ENCODE measurements at regions not wholly inside any gene's neighbourhood (a gene's known extent, or its start where the extent isn't known, plus 50 kb on each side); places are given as distances from the start of the nearest gene placed in this dataset.

GRCh38 chr9:13896047-13896446, 417.9 kb downstream of the NFIB start:
- DNase-seq: no peak

GRCh38 chr9:13885258-13885657, 428.7 kb downstream of the NFIB start:
- DNase-seq: no peak

- no peak for DNase-seq
These were observed 434.0 kb downstream of the NFIB start for GRCh38 chr9:13879981-13880380.

DNA sequence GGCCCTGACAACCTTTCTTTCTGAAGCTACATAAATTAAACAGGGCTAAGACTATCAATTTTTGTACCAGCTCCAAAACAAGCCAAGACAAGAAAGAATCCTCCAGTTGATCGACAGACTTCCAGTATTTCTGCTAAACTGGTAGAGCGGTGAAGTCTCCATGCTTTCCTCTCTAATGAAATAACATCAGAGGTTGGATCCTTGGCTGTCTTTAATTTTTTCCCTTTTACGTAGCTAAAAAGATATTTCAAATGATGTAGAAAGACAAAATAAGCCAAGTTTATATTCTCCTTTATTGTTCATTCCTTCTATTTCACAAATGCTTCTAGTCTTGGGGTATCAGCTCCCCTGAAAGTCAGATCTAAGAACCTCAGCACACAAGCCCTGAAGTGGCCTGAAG, 434.9 kb downstream of the NFIB start:
- no peak for DNase-seq

GRCh38 chr9:13878241-13878711, 435.7 kb downstream of the NFIB start:
- DNase-seq: no peak

DNA sequence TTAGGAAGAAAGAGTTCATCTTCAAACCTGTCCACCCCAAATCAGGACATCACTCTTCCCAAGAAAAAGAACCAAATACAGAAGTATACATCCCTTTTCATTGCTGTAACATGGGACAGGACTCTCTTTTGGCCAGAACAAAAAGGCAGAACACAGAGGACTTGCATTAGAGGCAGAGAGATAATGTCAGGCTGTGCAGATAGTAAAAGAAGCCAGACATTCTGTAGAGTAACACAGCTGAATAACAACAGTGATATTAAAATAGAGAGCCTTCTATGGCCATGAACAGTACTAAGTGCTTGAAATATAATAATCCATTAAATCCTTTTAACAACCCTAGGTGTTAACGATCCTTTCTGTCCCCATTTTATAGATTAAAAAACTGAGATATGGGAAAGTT, 437.2 kb downstream of the NFIB start:
- DNase-seq: no peak

- DNase-seq: no peak
These were observed 440.7 kb downstream of the NFIB start for GRCh38 chr9:13873203-13873602.

DNA sequence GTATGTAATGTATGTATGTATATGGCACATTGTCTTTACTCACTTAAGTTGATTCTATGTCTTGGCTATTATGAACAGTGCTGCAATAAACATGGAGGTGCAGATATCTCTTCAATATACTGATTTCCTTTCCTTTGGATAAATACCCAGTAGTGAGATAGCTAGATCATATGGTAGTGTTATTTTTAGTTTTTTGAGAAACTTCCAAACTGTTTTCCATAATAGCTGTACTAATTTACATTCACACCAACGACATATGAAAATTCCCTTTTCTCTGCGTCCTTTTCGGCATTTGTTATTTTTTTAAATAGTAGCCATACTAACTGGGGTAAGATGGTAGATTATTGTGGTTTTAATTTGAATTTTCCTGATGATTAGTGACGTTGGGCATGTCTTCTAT, 445.6 kb downstream of the NFIB start:
- DNase-seq: no peak

- DNase-seq: no peak
These were observed 448.1 kb downstream of the NFIB start for GRCh38 chr9:13865869-13866268.

DNA sequence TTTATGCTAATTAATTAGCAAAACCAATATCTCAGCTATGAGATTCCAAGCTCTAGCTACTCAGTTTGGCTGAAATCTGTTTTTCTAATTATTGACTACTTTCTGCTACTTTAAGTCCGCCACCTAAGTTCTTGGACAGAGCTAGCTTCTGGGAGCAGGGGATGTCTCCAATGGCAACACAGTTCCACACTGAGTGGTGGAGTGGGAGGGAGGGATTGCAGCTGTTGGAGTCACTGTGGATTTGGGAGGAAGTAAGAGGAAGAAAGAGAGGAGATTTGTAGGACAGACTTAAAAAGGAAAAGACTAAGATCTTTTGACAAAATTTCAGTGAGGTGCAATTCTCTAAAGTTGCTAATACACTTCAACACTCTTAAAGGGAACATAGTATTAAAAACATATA, 450.8 kb downstream of the NFIB start:
- DNase-seq: no peak

DNA sequence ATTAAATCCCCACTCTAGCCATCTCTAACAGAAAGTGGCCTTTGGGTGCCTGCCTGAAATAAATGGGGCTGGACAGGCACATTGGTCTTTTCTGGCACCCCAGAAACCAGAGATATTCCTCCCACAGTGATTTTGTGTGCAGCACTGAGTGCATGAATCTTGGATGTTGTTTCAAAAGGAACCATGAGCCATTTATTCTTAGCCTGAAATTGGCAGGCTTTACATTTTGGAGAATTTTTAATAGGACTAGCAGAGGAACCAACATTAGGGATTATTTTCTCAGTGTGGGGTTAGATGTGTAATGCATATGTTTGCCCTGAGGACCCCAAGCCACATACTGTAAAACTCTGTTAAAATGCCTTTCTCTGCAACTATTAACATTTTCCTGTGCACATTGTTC, 451.3 kb downstream of the NFIB start:
- no peak for DNase-seq

DNA sequence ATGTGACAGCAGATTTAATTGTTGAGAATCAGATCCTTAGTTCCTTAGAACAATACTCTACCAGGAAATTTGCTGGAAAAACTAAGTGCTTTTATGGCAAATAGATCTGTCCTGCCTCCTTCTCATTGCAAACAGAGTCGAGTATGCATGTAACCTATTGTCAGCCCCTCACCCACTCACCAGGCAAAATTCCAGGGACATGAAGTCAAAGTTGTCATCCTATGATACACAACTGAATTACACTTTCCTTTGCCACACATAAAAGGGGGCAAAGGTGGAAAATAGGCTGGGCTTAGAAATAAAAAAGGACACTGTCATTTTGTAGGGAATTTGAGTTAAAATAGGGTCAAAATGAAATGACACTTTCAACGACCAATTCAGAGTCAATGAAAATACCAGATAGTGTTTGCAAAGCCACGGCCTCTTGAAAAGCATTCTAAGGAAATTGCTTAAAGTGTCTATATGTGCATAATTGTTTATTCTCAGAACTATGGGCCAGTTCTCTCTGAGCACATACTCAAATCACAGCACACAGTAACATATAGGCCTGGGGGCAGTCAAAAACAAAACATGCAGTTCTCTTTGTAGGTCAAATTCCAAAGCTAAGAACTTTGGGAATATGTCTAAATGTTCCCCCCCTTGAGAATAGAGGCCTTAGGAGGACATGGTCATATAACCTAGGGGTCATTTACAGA, 452.8 kb downstream of the NFIB start:
- DNase-seq: no peak

GRCh38 chr9:13860019-13860418, 453.9 kb downstream of the NFIB start:
- no peak for DNase-seq

- DNase-seq: no peak
These were observed 456.4 kb downstream of the NFIB start for GRCh38 chr9:13857521-13857920.

DNA sequence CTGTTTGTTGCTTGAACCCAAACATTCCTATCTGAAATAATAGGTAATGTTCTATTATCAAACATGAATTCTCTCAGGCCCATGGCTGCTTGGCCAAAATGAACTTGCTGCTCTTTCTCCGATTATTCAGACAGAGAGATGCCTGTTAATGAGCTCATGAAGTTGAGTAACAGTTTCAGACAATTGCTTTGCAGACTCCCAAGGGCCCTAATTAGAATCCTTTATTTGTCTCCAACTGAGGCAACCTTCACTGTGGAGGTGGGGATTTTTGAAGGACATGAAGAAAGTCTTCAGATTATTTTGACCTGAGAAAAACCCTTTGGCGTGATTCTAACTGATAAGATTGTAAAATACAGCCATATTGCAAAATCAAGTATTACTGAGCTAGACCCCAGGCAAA, 466.7 kb downstream of the NFIB start:
- DNase-seq: no peak

DNA sequence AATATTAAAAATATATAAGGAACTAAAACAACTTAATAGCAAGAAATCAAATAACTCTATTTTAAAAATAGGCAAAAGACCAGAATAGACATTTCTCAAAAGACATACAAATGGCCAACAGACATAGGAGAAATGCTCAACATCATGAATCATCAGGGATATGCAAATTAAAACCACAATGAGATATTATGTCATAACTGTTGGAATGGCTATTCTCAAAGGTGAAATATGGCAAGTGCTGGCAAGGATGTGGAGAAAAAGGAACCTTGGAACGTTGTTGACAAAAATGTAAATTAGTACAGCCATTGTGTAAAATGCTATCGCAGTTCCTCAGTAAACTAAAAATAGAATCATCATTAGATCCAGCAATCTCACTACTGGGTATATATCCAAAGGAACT, 468.5 kb downstream of the NFIB start:
- no peak for DNase-seq

DNA sequence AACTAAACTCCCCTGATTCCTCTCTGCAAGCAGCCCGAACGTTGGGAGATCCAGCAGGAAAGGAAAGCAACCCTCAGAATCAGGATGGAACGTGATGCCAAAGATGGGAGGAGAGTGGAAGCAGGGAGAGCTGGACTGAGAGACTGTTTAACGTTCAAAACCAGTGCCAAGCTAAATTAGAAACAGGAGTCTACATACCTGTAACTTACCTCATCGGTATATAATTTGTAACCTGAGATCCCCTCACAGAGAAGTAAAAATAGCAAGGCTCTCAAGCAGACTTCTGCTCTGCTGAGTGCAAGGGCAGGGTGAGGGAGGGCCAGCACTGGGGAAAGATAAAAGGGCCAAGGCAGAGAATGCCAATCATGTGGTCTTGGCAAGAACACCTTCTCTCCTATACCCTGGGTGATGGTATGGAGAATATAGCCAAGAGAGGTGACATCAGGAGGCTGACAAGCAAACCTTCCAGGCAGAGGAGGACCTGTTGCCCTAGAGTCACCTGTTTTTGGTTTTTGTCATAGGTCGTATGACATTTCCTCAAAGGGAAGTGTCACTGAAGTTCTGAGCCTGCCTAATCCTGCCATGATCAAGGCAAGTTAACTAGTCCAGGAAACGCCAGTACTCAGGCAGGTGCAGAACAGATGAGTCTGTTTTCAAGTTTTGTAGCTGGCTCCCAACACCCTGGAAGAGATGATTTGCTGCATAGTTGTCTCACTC, 472.0 kb downstream of the NFIB start:
- DNase-seq: peak; percentile 61

DNA sequence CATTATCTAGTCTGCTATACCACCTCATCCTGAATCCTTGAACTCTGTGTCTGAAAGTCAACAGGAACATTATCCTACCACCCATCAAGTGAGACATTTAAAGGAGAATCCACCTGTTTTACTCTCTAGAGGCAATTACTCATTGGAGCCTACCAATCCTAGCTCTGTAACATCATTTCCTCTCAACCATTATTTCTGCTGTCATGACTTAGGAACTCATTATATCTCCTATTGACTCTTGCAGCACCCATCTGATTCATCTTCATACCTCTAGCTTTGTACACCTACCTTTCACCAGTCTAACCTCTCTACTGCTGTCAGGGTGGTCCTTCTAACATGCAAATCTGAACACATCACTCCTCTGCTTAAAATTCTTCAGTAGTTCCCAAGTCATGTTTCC, 481.5 kb downstream of the NFIB start:
- DNase-seq: no peak

- no peak for DNase-seq
These were observed 490.9 kb downstream of the NFIB start for GRCh38 chr9:13823026-13823425.

DNA sequence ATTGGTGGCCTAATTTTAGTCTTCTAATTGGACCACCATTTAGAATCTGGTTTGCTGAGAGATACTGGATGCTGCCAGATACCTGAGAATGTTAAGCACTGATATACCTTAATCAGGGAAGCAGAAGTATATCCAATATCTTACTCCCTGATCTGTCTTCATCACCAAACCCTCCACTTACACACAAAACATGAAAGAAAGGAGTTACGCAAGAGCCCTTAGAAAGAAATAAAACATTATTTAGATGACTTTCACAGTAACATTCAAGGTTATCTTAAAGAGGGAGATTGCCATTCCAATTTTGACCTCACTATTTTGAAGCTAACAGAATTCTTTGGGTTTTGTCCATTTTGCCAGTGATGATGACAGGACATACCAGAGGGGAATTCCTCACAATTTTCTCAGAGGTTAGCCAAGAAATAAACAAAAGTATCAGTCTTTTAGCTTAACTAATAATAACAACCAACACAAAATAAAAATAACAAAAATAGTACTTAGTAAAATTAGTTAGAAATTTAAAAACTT, 496.1 kb downstream of the NFIB start:
- DNase-seq: no peak

DNA sequence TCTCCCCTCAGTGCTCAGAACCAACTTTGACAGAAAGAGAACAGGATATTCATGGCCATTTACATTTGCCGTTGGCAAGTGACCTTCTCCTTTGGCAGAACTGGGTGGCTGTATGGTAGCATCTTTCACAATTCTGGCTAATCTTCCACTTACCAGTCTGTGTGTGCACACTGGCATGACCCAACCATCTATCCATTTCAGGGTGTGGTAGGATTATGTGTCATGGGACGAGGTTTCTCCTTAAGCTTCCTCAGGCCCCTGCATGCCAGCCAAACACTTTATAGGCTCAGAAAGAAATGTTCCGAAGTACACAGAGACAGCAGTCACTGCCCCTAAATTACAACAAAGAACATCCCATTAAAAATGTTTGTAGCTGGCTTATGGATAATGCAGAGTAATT, 497.1 kb downstream of the NFIB start:
- no peak for DNase-seq

GRCh38 chr9:13814647-13815400, 499.1 kb downstream of the NFIB start:
- no peak for DNase-seq

DNA sequence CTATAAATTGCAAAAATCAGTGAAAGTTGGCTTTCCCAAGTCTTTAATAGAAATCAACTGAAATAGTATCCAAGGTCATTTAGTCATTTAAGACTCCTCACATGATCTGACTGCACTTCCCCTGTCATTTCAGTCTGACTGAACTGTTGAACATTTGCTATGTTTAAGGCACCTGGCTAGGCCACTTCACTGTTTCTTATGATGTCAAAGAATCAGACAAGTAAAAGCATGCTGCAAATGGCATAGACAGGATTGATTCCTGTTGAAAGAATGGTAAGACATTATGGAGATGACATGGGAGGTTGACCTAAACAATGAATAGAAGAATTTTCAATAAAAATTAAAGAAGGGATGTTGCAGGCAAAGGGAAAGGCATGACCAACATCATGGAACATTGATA, 502.1 kb downstream of the NFIB start:
- no peak for DNase-seq

DNA sequence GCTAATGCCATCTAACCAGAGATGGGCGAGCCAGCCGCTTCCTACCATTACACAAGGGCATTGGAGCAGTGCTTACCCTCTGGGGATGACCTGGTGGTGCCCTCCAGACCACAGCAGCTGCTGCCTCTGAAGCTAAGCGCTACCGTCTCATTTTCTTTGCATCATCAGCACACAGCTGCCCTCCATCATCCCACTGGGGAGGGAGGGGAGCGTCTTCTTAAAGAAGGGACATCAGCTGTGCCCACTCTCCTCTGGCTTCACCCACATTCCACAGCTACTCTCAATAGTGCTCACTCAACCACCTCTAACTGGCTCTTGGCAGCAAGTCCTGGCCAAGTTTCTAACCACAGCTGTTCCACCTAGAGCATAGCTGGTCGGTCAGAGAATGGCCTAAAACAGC, 503.4 kb downstream of the NFIB start:
- DNase-seq: no peak
